ENCODE measurements at regions not wholly inside any gene's neighbourhood (a gene's known extent, or its start where the extent isn't known, plus 50 kb on each side); places are given as distances from the start of the nearest gene placed in this dataset.

GRCh38 chr9:101861472-101861871 is 123.0 kb upstream of the GRIN3A start:
- Histone ChIP-seq H3K4me3 (ENCODE audit: low read depth in 1 of 3, low read length in 3 of 3) (no peak overlapping the region), H3K4me1 (ENCODE audit: control insufficient read depth in 4 of 4, insufficient read depth in 4 of 4, low read length in 3 of 4) (no peaks in the 10 kb centered on the region), H3K27ac (ENCODE audit: low read depth in 1 of 2, low read length in 2 of 2) (no peak overlapping the region), H3K27me3 (ENCODE audit: control insufficient read depth in 4 of 4, insufficient read depth in 4 of 4, low read length in 3 of 4) (no peaks in the 10 kb centered on the region), H3K9ac (ENCODE audit: low read depth in 1 of 2, low read length in 2 of 2) (no peak overlapping the region), H3K9me3 (ENCODE audit: control insufficient read depth in 4 of 4, low read length in 3 of 4) (no peaks in the 10 kb centered on the region), H3K36me3 (ENCODE audit: control insufficient read depth in 4 of 4, insufficient read depth in 3 of 4, low read depth in 1 of 4, low read length in 3 of 4) (no peaks in the 10 kb centered on the region)
- TF ChIP-seq REST (IDR thresholded peaks at IDR 0.05) (no peak), JUND (IDR thresholded peaks at IDR 0.05) (no peak), ZBTB33 (IDR thresholded peaks at IDR 0.05) (no peak), TAF1 (conservative IDR thresholded peaks at IDR 0.05) (no peak), EGR1 (IDR thresholded peaks at IDR 0.05; ENCODE audit: low read depth in 2 of 2) (no peak), HNF4G (IDR thresholded peaks at IDR 0.05) (no peak), HNF4A (conservative IDR thresholded peaks at IDR 0.05) (no peak), RAD21 (IDR thresholded peaks at IDR 0.05) (no peak), NR2F2 (IDR thresholded peaks at IDR 0.05) (no peak), MAX (IDR thresholded peaks at IDR 0.05) (no peak), RXRA (IDR thresholded peaks at IDR 0.05) (no peak), CTCF (IDR thresholded peaks at IDR 0.05; ENCODE audit: low read depth, low read length, missing input control) (no peak), YY1 (IDR thresholded peaks at IDR 0.05) (no peak), GABPA (IDR thresholded peaks at IDR 0.05 in 1 of 2, conservative IDR thresholded peaks at IDR 0.05 in 1 of 2) (no peak), SP1 (IDR thresholded peaks at IDR 0.05) (no peak)
- DNase-seq (ENCODE audit: low spot score) = no peak
- 87% methylated on average over 2 of the region's 2 CpGs for WGBS

GRCh38 chr9:101860920-101861319 is 122.5 kb upstream of the GRIN3A start:
- 96% methylated on average over 1 of the region's 1 CpG for WGBS
- no peaks in the 10 kb centered on the region for H3K4me1 ChIP-seq (ENCODE audit: control insufficient read depth in 4 of 4, insufficient read depth in 4 of 4, low read length in 3 of 4)

More at GRCh38 chr9:101860920-101861319, 122.5 kb upstream of the GRIN3A start:
- Histone ChIP-seq H3K27me3 (ENCODE audit: control insufficient read depth in 4 of 4, insufficient read depth in 4 of 4, low read length in 3 of 4) (no peaks in the 10 kb centered on the region), H3K9ac (ENCODE audit: low read depth in 1 of 2, low read length in 2 of 2) (no peak overlapping the region), H3K4me3 (ENCODE audit: low read depth in 1 of 3, low read length in 3 of 3) (no peak overlapping the region), H3K27ac (ENCODE audit: low read depth in 1 of 2, low read length in 2 of 2) (no peak overlapping the region), H3K36me3 (ENCODE audit: control insufficient read depth in 4 of 4, insufficient read depth in 3 of 4, low read depth in 1 of 4, low read length in 3 of 4) (no peaks in the 10 kb centered on the region), H3K9me3 (ENCODE audit: control insufficient read depth in 4 of 4, low read length in 3 of 4) (no peaks in the 10 kb centered on the region)
- no peak for TF ChIP-seq YY1 (IDR thresholded peaks at IDR 0.05)
- no peak for DNase-seq (ENCODE audit: low spot score)

All from liver (tissue), 8 donors.